ENCODE measurements at regions not wholly inside any gene's neighbourhood (a gene's known extent, or its start where the extent isn't known, plus 50 kb on each side); places are given as distances from the start of the nearest gene placed in this dataset.
A peak's percentile ranks its signal among the peaks of the same experiment; 100 is the strongest.

- DNase-seq (ENCODE audit: low spot score) = no peak
These were observed 69.1 kb upstream of the EXOC2 start for GRCh38 chr6:761997-762396.

- no peak for DNase-seq (ENCODE audit: low spot score)
These were observed 68.3 kb upstream of the EXOC2 start for GRCh38 chr6:760982-761955.

GRCh38 chr6:759729-760128 lies 66.8 kb upstream of the EXOC2 start:
- no peak for DNase-seq (ENCODE audit: low spot score)

- no peak for DNase-seq (ENCODE audit: low spot score)
These were observed 63.3 kb upstream of the EXOC2 start for GRCh38 chr6:756224-756623.

- no peak for DNase-seq (ENCODE audit: low spot score)
These were observed 61.3 kb upstream of the EXOC2 start for GRCh38 chr6:754202-754601.

GRCh38 chr6:753486-753885 lies 60.5 kb upstream of the EXOC2 start:
- DNase-seq (ENCODE audit: low spot score) = peak; percentile 51

GRCh38 chr6:752438-752837 lies 59.5 kb upstream of the EXOC2 start:
- DNase-seq (ENCODE audit: low spot score) = no peak

- DNase-seq (ENCODE audit: low spot score) = no peak
These were observed 58.8 kb upstream of the EXOC2 start for GRCh38 chr6:751765-752164.

GRCh38 chr6:747921-748320 lies 55.0 kb upstream of the EXOC2 start:
- no peak for DNase-seq (ENCODE audit: low spot score)

GRCh38 chr6:747028-747427 lies 54.1 kb upstream of the EXOC2 start:
- DNase-seq (ENCODE audit: low spot score) = no peak

- DNase-seq (ENCODE audit: low spot score) = no peak
These were observed 51.9 kb upstream of the EXOC2 start for GRCh38 chr6:744666-745353.

GRCh38 chr6:743320-744096 lies 50.6 kb upstream of the EXOC2 start:
- no peak for DNase-seq (ENCODE audit: low spot score)
